Esophagus squamous epithelium (tissue), 4 donors: ENCODE measurements at regions not wholly inside any gene's neighbourhood (a gene's known extent, or its start where the extent isn't known, plus 50 kb on each side); places are given as distances from the start of the nearest gene placed in this dataset.

Experiments used
- CTCF ChIP-seq, 6 experiments: fragments of 450-650 bp in 4 of 6; fragments of 200-600 bp in 2 of 6; sonication (generic) in 2 of 6; IDR thresholded peaks; one replicate each; pipeline ENCODE4 v1.5.1; 2016 to 2019; ENCODE audit warnings: antibody characterized with exemption in 6 of 6, mild to moderate bottlenecking in 4 of 6, moderate library complexity in 4 of 6
- POLR2A ChIP-seq, 4 donors: fragments of 450-650 bp; IDR thresholded peaks; one replicate each; pipeline ENCODE4 v1.6.1; 2017; ENCODE audit warnings: antibody characterized with exemption in 4 of 4, mild to moderate bottlenecking in 4 of 4, moderate library complexity in 3 of 4

GRCh38 chr4:8754634-8755589 is 116.7 kb downstream of the HMX1 start:
- TF ChIP-seq CTCF (IDR thresholded peaks at IDR 0.05): no peak
- TF ChIP-seq POLR2A (IDR thresholded peaks at IDR 0.05): no peak
